ENCODE measurements at regions not wholly inside any gene's neighbourhood (a gene's known extent, or its start where the extent isn't known, plus 50 kb on each side); places are given as distances from the start of the nearest gene placed in this dataset.

DNA sequence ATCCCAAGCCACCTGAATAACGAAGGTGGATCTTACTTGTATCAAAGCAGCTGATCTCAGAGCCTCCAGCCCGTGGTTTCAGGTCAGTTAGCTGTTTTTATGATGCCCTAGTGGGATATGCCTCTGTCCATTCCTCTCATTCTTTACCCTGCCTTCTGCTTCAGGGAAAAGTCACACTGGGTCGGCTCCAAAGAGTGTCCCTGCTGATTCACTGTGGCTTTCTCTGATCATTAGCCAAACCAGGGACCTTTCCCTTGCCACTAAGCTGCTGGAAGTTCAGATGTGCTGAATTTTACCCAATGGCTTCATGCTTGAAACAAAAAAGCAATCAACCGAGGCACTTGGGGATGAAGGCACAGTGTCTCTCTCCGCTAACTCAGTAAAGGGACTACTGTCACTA, 170.2 kb upstream of the SALL1 start:
- TF ChIP-seq ZBTB7A (IDR thresholded peaks at IDR 0.05; ENCODE audit: low read depth) (no peak), EGR1 (IDR thresholded peaks at IDR 0.05) (no peak), EP300 (IDR thresholded peaks at IDR 0.05; ENCODE audit: borderline replicate concordance) (no peak), TAF1 (IDR thresholded peaks at IDR 0.05; ENCODE audit: low read depth) (no peak), RAD21 (IDR thresholded peaks at IDR 0.05; ENCODE audit: low read depth) (no peak), TEAD4 (IDR thresholded peaks at IDR 0.05) (no peak), YY1 (IDR thresholded peaks at IDR 0.05; ENCODE audit: low read depth) (no peak), CREB1 (IDR thresholded peaks at IDR 0.05; ENCODE audit: low read depth) (no peak), NFIC (IDR thresholded peaks at IDR 0.05) (no peak), CEBPB (IDR thresholded peaks at IDR 0.05) (no peak), TCF12 (IDR thresholded peaks at IDR 0.05; ENCODE audit: low read depth) (no peak)
- TF ChIP-seq, protein P1, sequence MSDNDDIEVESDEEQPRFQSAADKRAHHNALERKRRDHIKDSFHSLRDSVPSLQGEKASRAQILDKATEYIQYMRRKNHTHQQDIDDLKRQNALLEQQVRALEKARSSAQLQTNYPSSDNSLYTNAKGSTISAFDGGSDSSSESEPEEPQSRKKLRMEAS (IDR thresholded peaks at IDR 0.05): no peak
- TF ChIP-seq, protein P2, sequence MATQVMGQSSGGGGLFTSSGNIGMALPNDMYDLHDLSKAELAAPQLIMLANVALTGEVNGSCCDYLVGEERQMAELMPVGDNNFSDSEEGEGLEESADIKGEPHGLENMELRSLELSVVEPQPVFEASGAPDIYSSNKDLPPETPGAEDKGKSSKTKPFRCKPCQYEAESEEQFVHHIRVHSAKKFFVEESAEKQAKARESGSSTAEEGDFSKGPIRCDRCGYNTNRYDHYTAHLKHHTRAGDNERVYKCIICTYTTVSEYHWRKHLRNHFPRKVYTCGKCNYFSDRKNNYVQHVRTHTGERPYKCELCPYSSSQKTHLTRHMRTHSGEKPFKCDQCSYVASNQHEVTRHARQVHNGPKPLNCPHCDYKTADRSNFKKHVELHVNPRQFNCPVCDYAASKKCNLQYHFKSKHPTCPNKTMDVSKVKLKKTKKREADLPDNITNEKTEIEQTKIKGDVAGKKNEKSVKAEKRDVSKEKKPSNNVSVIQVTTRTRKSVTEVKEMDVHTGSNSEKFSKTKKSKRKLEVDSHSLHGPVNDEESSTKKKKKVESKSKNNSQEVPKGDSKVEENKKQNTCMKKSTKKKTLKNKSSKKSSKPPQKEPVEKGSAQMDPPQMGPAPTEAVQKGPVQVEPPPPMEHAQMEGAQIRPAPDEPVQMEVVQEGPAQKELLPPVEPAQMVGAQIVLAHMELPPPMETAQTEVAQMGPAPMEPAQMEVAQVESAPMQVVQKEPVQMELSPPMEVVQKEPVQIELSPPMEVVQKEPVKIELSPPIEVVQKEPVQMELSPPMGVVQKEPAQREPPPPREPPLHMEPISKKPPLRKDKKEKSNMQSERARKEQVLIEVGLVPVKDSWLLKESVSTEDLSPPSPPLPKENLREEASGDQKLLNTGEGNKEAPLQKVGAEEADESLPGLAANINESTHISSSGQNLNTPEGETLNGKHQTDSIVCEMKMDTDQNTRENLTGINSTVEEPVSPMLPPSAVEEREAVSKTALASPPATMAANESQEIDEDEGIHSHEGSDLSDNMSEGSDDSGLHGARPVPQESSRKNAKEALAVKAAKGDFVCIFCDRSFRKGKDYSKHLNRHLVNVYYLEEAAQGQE (IDR thresholded peaks at IDR 0.05; ENCODE audit: low read depth): no peak
